ENCODE measurements at regions not wholly inside any gene's neighbourhood (a gene's known extent, or its start where the extent isn't known, plus 50 kb on each side); places are given as distances from the start of the nearest gene placed in this dataset.

DNA sequence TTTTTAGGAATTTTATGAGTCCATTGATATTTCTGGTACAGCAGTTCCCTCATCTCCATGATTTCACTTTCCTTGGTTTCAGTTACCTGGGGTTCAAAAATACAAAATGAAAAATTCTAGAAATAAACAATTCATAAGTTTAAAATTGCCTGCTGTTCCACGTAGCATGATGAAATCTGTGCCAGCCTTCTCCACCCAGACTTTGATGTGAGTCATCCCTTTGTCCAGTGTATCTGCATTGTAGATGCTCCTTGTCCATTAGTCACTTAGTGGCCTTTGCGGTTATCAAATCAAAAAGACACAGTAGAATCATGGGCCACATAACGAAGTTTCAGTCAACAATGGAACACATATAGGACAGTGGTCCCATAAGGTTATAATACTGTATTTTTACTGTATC lies 286.9 kb downstream of the PTEN start:
- TF ChIP-seq TAF1 (IDR thresholded peaks at IDR 0.05; ENCODE audit: borderline replicate concordance, low read depth, low read length) (no peak), HDAC6 (IDR thresholded peaks at IDR 0.05; ENCODE audit: unreplicated experiment) (no peak), SP1 (IDR thresholded peaks at IDR 0.05; ENCODE audit: low read depth, low read length) (no peak)
- TF ChIP-seq, protein P1, sequence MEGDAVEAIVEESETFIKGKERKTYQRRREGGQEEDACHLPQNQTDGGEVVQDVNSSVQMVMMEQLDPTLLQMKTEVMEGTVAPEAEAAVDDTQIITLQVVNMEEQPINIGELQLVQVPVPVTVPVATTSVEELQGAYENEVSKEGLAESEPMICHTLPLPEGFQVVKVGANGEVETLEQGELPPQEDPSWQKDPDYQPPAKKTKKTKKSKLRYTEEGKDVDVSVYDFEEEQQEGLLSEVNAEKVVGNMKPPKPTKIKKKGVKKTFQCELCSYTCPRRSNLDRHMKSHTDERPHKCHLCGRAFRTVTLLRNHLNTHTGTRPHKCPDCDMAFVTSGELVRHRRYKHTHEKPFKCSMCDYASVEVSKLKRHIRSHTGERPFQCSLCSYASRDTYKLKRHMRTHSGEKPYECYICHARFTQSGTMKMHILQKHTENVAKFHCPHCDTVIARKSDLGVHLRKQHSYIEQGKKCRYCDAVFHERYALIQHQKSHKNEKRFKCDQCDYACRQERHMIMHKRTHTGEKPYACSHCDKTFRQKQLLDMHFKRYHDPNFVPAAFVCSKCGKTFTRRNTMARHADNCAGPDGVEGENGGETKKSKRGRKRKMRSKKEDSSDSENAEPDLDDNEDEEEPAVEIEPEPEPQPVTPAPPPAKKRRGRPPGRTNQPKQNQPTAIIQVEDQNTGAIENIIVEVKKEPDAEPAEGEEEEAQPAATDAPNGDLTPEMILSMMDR (IDR thresholded peaks at IDR 0.05 in 2 of 3, conservative IDR thresholded peaks at IDR 0.05 in 1 of 3; ENCODE audit: control insufficient read depth in 2 of 3, extremely low read depth in 1 of 3, insufficient read depth in 1 of 3, low read depth in 3 of 3, low read length in 3 of 3) = no peak

Data from GM12878 (cell line).